ENCODE measurements at regions not wholly inside any gene's neighbourhood (a gene's known extent, or its start where the extent isn't known, plus 50 kb on each side); places are given as distances from the start of the nearest gene placed in this dataset.

GRCh38 chr9:118418887-118419565 is 714.8 kb downstream of the TLR4 start:
- H3K4me2 ChIP-seq, result no peak overlapping the region
- H4K20me1 ChIP-seq (replicated peaks; ENCODE audit: insufficient read depth), result no peaks in the 10 kb centered on the region
- H2AFZ ChIP-seq, result no peak overlapping the region
- no peak for ATAC-seq
- Mint-ChIP-seq H3K4me1 (peaks cover 11% of the 10 kb centered on the region; the same call in 2 of the 3 replicates), H3K4me3 (no peak overlapping the region), H3K27me3 (ENCODE audit: insufficient read depth, low read depth, poor library complexity) (no peaks in the 10 kb centered on the region), H3K36me3 (ENCODE audit: low read depth) (no peaks in the 10 kb centered on the region), H3K9me3 (peaks cover 40% of the 10 kb centered on the region), H3K27ac (no peak overlapping the region)
- no peaks in the 10 kb centered on the region for H3F3A ChIP-seq (replicated peaks; ENCODE audit: low read depth)
- H3K79me2 ChIP-seq (replicated peaks; ENCODE audit: insufficient read depth), result no peaks in the 10 kb centered on the region
- H3K27ac ChIP-seq (ENCODE audit: low read depth), result no peak overlapping the region
- no peak for TF ChIP-seq EZH2 (IDR thresholded peaks at IDR 0.05; ENCODE audit: low read depth, unreplicated experiment)
- no peak for TF ChIP-seq ETS1 (IDR thresholded peaks at IDR 0.05)
- TF ChIP-seq NANOG (IDR thresholded peaks at IDR 0.05; ENCODE audit: borderline replicate concordance), result no peak
- no peak for TF ChIP-seq ZNF462 (CRISPR knock-in tag; IDR thresholded peaks at IDR 0.05)
- no peak for TF ChIP-seq CTCF (conservative IDR thresholded peaks at IDR 0.05; ENCODE audit: low read depth in 2 of 2)
- no peak for TF ChIP-seq STAT1 (IDR thresholded peaks at IDR 0.05; ENCODE audit: unreplicated experiment)
- no peak for TF ChIP-seq EZH2phosphoT487 (IDR thresholded peaks at IDR 0.05; ENCODE audit: unreplicated experiment)
- no peak for TF ChIP-seq POLR2AphosphoS5 (IDR thresholded peaks at IDR 0.05; ENCODE audit: low read depth)
- TF ChIP-seq ZNF331 (CRISPR knock-in tag; IDR thresholded peaks at IDR 0.05; ENCODE audit: low read depth), result no peak
- TF ChIP-seq REST (IDR thresholded peaks at IDR 0.05; ENCODE audit: unreplicated experiment), result no peak
- TF ChIP-seq ZNF114 (CRISPR knock-in tag; IDR thresholded peaks at IDR 0.05), result no peak
- TF ChIP-seq JUNB (IDR thresholded peaks at IDR 0.05; ENCODE audit: unreplicated experiment), result no peak
- TF ChIP-seq CREB1 (CRISPR knock-in tag; IDR thresholded peaks at IDR 0.05; ENCODE audit: low read depth), result no peak
- H3K4me1 ChIP-seq (ENCODE audit: insufficient read depth), result peaks cover 15% of the 10 kb centered on the region
- no peak overlapping the region for H3K4me3 ChIP-seq
- H3K36me3 ChIP-seq (ENCODE audit: insufficient read depth), result no peaks in the 10 kb centered on the region
- no peak for DNase-seq (ENCODE audit: low spot score)
- H3K9me2 ChIP-seq (ENCODE audit: insufficient read depth), result 0 out of 2 replicates have a peak, but pooled peaks cover 8% of the 10 kb centered on the region
- no peaks in the 10 kb centered on the region for H3K27me3 ChIP-seq (ENCODE audit: insufficient read depth)

Data from GM23338 (cell line).